ENCODE measurements at regions not wholly inside any gene's neighbourhood (a gene's known extent, or its start where the extent isn't known, plus 50 kb on each side); places are given as distances from the start of the nearest gene placed in this dataset.
"Not testable (repeated sequence)": the region's sequence is repeated elsewhere in the genome, so short reads cannot be mapped to it uniquely, and the experiment has no call there.

GRCh38 chr15:79769933-79770759 lies 126.7 kb downstream of the MTHFS start:
- no peak for DNase-seq

- no peak for DNase-seq
Measured at GRCh38 chr15:79773128-79773527, 123.7 kb downstream of the MTHFS start.

GRCh38 chr15:79775821-79776220 lies 121.0 kb downstream of the MTHFS start:
- DNase-seq, result no peak

GRCh38 chr15:79777916-79778315 lies 118.9 kb downstream of the MTHFS start:
- DNase-seq, result no peak

GRCh38 chr15:79778378-79778990 lies 118.3 kb downstream of the MTHFS start:
- DNase-seq, result no peak

- no peak for DNase-seq
Measured at GRCh38 chr15:79779746-79780145, 117.1 kb downstream of the MTHFS start.

GRCh38 chr15:79782307-79782706 lies 114.5 kb downstream of the MTHFS start:
- DNase-seq, result not testable (repeated sequence)
